Testis (tissue), 2 donors: ENCODE measurements at regions not wholly inside any gene's neighbourhood (a gene's known extent, or its start where the extent isn't known, plus 50 kb on each side); places are given as distances from the start of the nearest gene placed in this dataset.

Source experiments
- POLR2A ChIP-seq: fragments of 450-650 bp; IDR thresholded peaks from one replicate; pipeline ENCODE4 v1.6.1; 2017; ENCODE audit warnings: antibody characterized with exemption, mild to moderate bottlenecking, moderate library complexity
- TF ChIP-seq, protein P1 (sequence below), 3 experiments: fragments of 450-650 bp in 2 of 3; fragments of 200-600 bp in 1 of 3; sonication (generic) in 1 of 3; IDR thresholded peaks; one replicate each; pipeline ENCODE4 v1.5.1; 2016 to 2019; ENCODE audit warnings: antibody characterized with exemption in 3 of 3, mild to moderate bottlenecking in 2 of 3, moderate library complexity in 1 of 3

DNA sequence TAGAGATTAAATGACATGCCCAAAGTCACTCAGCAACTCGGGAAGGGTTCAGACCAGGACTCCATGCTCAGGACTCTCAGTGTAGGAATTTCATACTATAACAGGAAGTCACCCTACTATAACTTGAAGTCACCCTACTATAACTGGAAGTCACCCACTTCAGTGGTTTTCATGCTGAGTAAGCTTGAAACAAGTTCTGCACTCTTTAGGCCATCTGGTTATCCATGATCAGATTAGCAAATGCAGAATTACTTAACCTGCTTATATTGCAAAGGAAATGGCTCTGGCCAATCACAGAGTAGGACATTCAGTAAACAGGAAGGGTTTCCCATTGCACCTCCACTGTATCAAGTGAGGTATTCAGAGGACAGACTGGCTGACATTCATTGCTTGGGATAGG lies 1240.4 kb downstream of the GATA3 start:
- no peak for TF ChIP-seq POLR2A
- TF ChIP-seq, protein P1, sequence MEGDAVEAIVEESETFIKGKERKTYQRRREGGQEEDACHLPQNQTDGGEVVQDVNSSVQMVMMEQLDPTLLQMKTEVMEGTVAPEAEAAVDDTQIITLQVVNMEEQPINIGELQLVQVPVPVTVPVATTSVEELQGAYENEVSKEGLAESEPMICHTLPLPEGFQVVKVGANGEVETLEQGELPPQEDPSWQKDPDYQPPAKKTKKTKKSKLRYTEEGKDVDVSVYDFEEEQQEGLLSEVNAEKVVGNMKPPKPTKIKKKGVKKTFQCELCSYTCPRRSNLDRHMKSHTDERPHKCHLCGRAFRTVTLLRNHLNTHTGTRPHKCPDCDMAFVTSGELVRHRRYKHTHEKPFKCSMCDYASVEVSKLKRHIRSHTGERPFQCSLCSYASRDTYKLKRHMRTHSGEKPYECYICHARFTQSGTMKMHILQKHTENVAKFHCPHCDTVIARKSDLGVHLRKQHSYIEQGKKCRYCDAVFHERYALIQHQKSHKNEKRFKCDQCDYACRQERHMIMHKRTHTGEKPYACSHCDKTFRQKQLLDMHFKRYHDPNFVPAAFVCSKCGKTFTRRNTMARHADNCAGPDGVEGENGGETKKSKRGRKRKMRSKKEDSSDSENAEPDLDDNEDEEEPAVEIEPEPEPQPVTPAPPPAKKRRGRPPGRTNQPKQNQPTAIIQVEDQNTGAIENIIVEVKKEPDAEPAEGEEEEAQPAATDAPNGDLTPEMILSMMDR (IDR thresholded peaks at IDR 0.05) = no peak
